HG03460 (cell line): ENCODE measurements at regions not wholly inside any gene's neighbourhood (a gene's known extent, or its start where the extent isn't known, plus 50 kb on each side); places are given as distances from the start of the nearest gene placed in this dataset.
"Not testable (repeated sequence)": the region's sequence is repeated elsewhere in the genome, so short reads cannot be mapped to it uniquely, and the experiment has no call there.

Experiments used
- ATAC-seq: cut with Tn5 transposase; IDR thresholded peaks from one replicate; pipeline ENCODE4 v1.9.1; 2021; ENCODE audit not compliant: unreplicated experiment

- ATAC-seq = no peak
Observed at GRCh38 chr22:47621253-47621652, 858.8 kb downstream of the TBC1D22A start.

GRCh38 chr22:47620391-47620790 lies 857.9 kb downstream of the TBC1D22A start:
- ATAC-seq = no peak

DNA sequence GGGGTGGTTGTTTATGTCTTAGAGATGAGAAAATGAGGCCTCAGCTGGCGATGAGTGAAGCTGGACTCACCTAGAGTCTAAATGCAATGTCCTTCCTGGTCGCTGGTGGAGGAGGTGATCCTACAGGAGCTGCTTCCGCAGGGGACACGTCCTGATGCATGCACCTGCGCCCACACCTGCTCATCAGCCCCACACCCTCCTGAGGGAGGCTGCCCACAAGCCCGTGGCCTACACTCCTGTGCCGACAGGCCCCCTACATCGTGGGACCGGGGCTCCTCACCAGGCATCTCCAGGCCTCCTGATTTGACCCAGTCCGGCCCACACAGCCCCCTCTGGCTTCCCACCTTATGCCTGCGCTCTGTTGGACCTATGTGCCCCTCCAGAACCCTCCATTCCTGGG lies 857.2 kb downstream of the TBC1D22A start:
- ATAC-seq = no peak

DNA sequence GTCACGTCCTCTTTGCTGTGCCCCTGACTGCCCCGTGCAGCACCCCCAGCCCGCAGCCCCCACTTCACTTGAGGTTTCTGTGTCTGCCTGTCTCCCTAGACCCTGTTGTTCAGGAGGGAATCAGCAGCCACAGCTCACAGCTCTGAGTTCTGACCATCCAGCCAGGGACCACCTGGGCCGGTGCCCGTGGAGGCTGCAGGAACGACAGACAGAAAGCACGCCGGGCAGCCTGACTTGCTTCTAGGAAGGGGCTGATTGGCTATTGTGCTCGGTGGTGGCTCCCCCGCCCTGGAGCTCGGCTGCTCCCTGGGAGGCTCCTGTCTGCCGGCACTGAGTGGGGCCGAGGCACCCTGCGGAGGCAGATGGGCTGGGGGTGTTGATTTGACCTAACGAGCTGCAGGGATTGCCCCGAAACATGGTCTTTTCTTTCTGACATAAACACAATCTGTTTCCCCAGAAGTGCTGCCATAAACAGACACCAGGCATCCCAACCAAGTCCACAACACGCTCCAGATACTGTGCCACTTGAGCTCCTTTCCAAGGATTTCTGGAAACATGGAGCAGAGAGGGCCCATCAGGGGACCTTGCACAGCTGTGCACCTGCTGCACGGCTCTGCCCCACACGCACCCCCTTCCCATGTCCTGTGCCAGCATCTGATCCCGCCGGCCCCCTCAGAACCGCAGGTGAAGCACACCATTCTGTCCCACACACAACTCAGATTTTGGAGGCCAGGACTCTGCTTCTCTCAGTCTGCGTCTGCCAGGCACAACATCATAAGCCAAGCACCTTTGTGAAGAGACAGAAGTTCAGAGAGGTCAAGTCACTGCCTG lies 855.9 kb downstream of the TBC1D22A start:
- ATAC-seq = no peak

DNA sequence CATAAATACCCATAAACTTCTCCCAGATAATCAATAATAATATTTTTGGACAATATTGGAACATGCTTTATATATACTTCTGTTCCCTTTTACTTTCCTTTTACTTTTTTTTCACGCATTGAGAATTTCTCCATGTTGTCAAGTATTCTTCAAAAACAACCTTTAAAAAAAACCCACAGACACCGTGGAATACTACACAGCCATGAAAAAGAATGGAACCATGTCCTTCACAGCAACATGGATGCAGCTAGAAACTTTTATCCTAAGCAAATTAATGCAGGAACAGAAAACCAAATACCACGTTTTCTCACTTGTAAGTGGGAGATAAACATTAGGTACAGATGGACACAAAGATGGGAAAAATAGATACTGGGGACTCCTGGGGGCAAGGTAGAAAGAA lies 854.7 kb downstream of the TBC1D22A start:
- no peak for ATAC-seq

DNA sequence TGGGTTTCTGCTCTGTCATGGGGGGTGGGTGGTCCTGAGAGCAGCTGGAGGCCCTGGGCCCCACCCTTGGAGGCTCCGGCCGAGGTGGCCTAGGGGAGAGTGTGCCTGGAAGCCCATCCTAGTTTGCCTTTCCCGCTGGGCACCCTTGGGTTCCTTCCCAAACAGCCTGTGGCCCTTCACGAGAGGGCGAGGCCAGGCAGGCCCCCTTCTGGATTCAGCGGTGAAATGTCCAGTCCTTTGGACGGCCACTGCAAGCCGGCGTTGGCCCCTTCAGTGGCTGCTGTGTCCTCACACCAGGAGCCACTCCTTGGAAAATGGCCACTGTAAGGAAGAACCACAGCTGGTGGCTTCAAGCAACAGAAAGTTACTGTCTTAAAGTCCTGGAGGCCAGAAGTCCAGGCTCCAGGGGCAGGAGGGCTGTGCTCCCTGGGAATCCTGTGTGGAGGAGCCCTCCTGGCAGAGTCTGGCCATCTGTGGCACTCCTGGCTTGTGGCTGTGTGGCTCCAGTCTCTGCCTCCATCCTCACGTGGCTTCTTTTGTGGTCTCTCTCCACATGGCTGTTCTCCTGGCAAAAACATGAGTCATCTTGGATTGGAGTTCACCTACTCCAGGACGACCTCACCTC lies 854.1 kb downstream of the TBC1D22A start:
- ATAC-seq = no peak

DNA sequence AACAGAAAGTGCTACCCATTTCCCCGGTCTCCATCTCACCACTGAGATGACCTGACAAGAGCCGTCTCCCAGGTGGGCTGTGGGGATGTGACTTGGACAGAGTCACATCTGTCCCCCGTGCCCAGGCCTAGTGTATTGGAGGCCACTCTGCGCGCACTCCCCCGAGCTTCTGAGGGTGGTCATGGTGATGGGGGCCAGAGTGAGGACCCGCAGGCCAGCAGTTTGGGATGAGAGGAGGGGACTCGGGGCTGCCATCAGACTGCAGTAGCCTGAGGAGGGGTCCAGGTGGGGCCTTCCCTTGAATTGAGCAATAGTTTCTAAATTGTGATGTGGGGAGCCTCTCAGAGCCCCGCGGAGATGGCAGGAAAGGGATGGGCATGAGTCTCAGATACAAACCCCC lies 852.6 kb downstream of the TBC1D22A start:
- ATAC-seq = no peak

GRCh38 chr22:47613606-47614350 lies 851.3 kb downstream of the TBC1D22A start:
- ATAC-seq = no peak

- ATAC-seq = not testable (repeated sequence)
Observed at GRCh38 chr22:47613181-47613580, 850.7 kb downstream of the TBC1D22A start.

- no peak for ATAC-seq
Observed at GRCh38 chr22:47612311-47612910, 850.0 kb downstream of the TBC1D22A start.

DNA sequence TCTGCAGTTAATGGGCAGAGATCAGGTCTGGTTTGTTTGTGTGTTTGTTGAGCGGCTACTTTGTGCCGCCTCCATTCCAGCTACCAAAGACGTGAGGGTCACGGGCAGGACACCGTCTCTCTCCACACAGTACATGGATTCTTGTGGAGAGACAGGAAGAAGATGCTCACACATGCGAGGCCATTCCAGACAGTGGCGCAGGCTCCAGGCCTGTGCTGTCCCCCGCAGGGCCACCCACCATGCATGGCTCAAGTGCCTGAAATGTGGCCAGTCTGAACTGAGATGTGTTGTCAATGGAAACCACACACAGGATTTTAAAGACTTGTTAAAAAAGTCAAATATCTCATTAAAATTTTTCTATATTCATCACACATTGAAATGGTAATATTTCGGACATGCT lies 848.3 kb downstream of the TBC1D22A start:
- no peak for ATAC-seq

DNA sequence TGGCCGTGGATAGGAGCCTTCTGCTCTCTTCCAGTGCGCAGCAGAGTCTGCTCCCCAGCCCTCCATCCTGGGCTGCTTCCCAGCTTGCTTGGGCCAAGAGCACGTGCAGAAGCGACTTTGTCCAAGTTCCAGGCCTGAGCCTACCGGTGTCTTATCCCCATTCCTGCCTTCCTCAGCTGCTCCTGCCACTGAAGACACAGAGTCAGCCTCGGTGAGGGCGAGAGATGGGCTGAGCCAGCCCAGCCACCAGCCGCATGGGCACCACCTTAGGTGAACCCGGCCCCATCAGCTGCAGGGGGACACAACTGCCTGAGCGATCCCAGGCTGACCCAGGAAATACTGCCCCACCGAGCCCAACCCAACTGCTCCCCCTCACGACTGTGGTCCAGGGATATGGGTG lies 847.8 kb downstream of the TBC1D22A start:
- no peak for ATAC-seq

DNA sequence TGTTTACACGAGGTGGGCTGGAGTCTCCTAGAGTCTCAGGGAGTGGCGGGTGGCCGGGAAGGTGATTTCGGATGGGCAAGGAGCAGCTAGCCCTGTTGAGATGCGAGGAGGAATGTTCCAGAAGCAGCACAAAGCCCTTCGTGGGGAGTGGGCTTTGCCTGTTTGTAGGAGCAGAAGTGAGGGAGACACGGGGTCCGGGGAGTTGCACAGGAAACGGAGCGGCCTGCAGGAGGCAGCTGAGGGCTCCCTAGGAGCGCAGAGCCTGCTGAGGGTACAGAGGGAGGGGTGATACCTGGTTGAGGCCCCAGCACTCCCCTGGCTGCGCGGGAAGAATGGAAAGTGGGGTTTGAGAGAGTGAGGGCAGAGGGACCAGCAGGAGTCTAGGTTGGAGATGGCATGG lies 847.2 kb downstream of the TBC1D22A start:
- ATAC-seq = no peak

DNA sequence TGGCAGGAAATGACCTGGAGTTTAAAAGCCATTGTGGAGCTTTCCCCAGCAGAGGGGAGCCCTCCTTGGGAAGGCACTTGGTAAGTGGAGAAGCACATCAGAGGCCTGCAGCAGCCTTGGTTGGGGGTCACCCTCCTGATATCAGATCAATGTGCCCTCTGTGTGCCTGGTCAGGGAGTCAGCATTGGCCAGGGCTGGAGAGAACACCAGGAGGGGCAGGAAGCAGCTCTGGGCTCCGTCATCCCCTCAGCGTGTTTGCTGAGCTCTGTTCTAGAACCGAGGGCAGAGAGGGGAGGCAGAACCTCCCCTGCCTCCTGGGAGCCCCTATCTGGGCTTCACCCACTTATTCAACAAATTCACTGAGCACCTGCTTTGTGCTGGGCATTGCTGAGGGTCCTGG lies 846.0 kb downstream of the TBC1D22A start:
- ATAC-seq = no peak

- no peak for ATAC-seq
Observed at GRCh38 chr22:47607486-47607885, 845.0 kb downstream of the TBC1D22A start.

GRCh38 chr22:47606426-47606825 lies 844.0 kb downstream of the TBC1D22A start:
- no peak for ATAC-seq

DNA sequence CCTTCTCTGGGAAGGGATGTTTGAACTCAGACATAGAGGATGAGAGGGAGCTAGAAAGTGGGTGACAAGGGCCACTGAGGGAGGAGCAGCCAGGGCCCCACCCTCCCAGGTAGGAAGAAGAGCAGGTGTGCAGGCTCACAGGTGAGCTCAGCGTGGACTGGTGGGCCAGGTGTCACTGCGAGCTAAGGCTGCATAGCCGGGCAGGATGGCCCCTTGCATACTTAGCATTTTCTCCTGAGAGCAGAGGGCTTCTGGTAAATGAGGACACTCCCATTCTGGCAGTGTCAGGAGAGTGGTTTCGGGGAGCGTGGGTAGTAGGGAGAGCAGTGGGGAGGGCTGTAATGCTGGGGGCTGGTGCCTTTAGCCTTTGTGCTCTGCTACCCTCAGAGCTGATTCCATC lies 843.4 kb downstream of the TBC1D22A start:
- no peak for ATAC-seq

DNA sequence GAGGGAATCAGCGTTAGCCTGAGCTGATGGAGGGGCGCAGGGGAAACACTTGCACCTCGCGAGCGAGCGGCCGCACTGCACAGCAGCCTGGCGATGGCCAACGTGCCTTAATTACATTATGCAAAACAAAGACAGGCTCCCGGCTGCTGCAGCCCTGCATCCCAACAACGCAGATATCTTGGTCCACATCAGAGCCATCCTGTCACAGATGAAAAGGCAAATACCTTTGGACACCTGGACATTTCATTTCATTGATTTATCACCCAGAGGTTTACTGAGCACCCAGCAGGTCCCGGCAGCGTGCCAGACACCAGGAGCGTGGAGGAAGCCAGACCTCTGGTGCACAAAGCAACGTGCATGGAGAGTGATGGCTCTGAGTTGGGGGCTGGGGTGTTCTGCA lies 843.0 kb downstream of the TBC1D22A start:
- no peak for ATAC-seq

DNA sequence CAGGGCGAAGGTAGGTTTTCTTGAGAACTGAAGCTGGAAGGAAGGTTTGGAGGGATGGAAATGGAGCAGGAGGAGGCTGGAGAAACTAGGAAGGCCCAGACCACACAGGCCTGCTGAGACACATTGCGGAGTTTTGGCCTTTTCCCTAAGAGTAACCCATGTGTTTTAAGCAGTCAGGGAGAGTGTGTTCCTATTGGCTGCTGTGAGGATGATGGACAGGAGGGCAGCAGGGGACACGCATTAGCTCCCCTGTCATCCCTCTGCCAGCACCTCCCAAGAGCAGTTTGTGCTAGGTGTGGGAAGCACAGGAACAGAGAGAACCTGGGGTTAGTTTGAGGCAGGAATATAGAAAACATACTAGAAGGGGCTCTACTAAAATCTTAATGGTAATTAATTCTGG lies 842.1 kb downstream of the TBC1D22A start:
- ATAC-seq = no peak

- no peak for ATAC-seq
Observed at GRCh38 chr22:47602732-47603131, 840.3 kb downstream of the TBC1D22A start.

DNA sequence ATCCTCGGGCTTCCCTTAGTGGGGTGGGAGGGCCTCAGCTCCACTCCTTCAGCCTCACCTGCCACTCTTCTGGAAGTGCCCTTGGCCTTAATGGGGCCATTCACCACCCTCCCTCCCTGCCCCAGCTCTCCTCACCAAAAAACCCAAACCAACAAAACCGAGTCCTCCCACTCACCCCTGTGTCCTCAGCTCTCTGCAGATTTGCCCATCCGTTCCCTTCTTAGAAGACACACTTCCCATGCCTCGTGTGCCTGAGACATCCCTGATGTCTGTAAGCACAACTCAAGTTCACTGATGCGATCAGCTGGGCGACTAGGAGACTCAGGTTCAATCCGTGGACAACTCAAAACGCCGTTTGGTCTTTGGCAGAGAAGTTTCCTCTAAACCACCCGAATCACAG lies 839.2 kb downstream of the TBC1D22A start:
- no peak for ATAC-seq
